ENCODE measurements at regions not wholly inside any gene's neighbourhood (a gene's known extent, or its start where the extent isn't known, plus 50 kb on each side); places are given as distances from the start of the nearest gene placed in this dataset.

DNA sequence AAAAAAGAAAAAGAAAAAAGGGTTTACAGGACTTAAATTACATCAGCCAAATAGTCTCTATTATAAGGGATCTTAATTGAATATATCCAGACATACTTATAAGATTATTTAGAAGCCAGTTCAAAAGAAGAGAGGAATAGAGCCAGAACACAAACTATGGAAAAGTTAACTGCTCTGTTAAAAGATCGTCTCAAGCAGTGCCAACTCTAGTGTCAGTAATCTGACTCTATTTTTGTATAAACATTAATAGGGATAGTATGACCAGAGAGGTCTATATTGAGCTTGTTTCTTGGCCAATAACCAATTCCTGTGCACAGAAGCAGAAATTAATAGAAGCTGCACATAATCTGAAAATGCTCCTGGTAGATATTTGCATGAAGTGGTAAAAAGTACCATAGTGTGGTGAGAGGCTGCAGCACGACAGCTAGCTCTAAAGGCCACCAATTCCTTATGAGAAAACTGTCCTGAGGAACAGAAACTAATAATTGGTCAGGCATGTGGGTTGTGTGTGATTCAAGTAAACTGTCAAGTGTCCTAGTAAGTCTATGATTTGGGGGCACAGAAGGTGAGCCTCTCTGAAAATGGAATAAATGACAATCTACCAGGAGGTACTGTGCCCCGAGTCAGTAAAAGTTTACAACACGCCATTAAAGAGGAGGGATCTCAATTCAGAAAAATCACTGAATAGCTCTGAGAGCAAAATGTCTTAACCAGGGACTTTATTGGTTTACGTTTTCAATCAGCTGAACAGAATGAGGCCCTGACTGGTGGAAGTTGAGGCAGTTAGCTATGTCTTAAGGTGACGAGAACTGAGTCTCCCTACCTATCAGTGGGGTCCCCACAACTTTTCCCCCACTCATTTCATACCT, 51.5 kb upstream of the NANOGP8 start:
- no peak overlapping the region for H3K4me3 ChIP-seq
- TF ChIP-seq, protein P1, sequence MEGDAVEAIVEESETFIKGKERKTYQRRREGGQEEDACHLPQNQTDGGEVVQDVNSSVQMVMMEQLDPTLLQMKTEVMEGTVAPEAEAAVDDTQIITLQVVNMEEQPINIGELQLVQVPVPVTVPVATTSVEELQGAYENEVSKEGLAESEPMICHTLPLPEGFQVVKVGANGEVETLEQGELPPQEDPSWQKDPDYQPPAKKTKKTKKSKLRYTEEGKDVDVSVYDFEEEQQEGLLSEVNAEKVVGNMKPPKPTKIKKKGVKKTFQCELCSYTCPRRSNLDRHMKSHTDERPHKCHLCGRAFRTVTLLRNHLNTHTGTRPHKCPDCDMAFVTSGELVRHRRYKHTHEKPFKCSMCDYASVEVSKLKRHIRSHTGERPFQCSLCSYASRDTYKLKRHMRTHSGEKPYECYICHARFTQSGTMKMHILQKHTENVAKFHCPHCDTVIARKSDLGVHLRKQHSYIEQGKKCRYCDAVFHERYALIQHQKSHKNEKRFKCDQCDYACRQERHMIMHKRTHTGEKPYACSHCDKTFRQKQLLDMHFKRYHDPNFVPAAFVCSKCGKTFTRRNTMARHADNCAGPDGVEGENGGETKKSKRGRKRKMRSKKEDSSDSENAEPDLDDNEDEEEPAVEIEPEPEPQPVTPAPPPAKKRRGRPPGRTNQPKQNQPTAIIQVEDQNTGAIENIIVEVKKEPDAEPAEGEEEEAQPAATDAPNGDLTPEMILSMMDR (IDR thresholded peaks at IDR 0.05): no peak
- no peak for DNase-seq (ENCODE audit: low spot score)
- H3K27ac ChIP-seq: no peak overlapping the region
